HG03039 (cell line): ENCODE measurements at regions not wholly inside any gene's neighbourhood (a gene's known extent, or its start where the extent isn't known, plus 50 kb on each side); places are given as distances from the start of the nearest gene placed in this dataset.

ENCODE experiments used
- ATAC-seq: cut with Tn5 transposase; IDR thresholded peaks from one replicate; pipeline ENCODE4 v1.9.1; 2021; ENCODE audit warnings: mild to moderate bottlenecking, moderate library complexity; ENCODE audit not compliant: unreplicated experiment

DNA sequence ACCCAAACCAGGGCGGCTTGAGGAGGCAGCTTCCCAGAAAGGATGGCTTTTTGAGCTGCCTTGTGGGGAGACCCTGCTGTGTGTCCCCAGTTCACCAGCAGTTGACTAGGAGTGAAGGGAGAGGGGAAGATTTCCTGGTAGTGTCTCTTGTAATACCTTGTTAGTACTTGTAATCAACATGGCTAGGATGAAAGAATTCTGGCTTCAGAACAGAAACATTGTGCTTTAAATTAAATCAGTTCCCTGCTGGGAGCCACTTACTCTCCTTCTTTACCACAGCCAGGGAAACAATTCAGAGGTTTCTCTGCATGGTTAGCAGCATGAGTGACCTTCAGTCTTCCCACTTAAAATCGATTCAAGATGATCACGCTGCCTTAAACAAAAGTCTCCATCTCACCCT is 525.4 kb upstream of the ID4 start:
- no peak for ATAC-seq

- no peak for ATAC-seq
These were observed 524.8 kb upstream of the ID4 start for GRCh38 chr6:19312241-19312978.

GRCh38 chr6:19317431-19317986 is 519.7 kb upstream of the ID4 start:
- ATAC-seq, result no peak

DNA sequence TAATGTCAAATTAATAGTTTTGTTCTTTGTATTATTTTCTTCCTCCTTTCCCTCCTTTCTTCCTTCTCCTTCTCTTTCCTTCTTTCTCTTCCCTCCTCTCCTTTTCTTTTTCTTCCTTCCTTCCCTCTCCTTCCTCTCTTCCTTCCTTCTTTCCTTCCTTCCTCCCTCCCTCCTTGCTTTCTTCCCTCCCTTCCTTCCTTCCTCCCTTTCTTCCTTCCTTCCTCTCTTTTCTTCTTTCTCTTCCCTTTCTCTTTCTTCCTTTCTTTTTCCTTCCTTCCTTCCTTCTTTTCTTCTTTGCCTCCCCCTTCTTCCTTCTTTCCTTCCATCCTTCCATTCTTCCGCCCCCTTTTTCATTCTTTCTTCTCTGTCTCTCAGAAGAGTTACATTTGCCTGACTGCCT is 518.2 kb upstream of the ID4 start:
- ATAC-seq, result no peak

DNA sequence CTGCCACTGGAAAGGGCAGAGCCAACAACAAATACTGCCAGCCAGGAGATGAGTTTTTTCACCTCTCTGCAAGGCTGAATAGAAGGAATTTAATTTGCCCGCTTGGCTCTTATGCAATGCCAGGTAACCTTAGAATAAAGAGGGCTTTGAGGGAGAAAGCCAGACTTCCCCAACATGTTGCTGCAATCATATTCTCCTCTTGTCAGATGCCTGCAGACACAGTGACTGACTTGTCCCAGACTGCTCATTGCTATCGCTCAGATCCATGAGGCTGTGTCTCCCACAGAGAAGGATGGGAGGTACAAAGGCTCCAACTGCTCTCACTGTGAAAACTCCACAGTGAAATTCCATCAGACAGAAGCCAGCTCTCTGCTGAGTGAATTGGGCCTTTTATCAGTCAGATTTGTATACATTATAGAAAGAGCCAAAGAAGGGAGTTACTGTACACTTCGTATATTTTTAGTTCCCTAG is 517.0 kb upstream of the ID4 start:
- ATAC-seq, result no peak

DNA sequence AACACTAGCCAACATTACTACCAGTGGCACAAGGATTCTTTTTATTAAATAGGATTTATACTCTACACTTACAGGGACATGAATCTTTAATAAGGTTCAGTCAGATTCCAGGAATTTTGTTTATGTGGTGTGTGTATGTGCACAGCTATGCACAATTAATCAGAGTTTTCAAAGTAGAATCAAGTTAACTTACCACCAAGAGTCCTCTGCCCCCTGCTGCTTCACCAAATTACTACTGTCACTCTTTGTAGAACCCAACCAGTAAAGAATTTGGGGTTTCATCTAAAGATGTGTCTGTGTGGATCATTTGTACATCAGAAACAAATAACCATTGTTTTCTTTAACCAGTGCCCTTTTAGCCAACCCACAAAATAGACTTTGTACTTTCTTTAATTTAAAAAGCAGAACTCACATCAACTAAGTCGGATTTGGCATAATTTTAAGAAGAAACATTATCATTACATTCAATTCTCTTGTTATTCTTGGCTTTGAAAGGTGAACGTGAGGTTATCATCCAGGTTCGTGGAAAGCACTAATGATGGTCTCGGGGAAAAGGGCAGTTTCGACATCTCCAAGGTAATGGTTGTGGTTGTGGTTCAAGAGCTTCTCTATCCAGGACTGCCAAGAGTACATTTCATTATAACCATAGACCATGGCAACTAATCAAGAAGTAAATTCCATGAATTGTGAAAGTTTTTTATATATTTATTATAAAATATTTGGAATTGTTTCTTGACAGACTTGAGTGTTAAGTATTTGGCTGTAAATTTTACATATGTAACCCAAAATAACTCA is 514.3 kb upstream of the ID4 start:
- ATAC-seq, result no peak

DNA sequence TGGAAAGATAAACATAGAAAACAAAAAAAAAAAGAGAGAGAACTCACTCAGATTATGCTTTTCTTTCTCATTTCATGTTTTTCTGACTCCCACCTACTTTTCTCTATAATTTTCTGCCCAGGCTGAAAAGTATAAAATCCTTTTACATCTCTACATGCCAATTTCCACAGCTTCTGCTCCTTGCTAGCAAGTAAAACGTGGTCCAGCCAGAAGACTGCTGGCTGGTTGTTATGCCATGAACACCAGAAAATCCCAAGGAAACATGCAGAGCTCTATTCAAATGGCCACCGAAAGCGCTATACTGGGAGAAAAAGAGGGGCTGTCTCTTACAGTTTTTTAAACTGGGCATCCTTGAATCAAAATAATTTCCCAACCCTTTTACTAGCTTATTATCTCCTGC is 512.8 kb upstream of the ID4 start:
- no peak for ATAC-seq

- no peak for ATAC-seq
These were observed 511.8 kb upstream of the ID4 start for GRCh38 chr6:19325335-19325789.

DNA sequence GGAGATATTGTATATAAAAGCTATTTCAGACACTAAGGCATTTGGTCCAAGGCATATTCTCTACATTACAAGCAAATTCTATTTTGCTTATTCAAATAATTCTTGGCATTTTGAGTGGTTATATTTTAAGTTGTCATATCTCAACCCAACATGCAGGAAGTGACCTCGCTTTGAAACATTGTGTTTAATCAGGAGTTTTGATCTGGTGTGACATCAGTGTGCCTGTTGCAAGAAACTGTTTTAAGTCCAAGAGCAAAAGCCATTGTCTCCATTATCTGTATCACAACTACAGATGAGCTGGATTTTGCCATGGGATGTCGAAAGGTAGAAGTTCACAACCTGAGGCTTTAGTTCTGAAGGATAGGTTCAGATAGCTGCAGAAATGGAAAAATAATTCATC is 509.9 kb upstream of the ID4 start:
- no peak for ATAC-seq

GRCh38 chr6:19327661-19328060 is 509.5 kb upstream of the ID4 start:
- no peak for ATAC-seq

GRCh38 chr6:19329078-19329477 is 508.1 kb upstream of the ID4 start:
- no peak for ATAC-seq

DNA sequence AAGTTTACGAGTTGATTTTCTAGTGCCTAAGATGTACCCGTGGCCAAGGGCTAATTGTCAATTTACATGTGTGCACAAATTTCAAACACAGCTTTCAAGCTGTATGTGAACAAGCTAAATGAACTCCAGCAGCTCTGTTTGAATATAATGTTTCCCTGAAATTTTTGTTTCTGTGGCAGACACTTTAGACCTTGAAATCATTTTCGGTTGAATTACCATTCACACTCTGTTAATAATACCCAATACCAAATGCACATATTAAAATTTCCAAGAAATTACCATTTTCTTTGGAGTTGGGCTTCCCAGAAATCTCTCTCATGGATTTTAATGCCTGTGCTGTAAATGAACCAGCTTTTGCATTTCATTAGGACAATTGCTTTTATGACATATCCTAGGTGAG is 506.1 kb upstream of the ID4 start:
- no peak for ATAC-seq

- ATAC-seq, result no peak
These were observed 504.2 kb upstream of the ID4 start for GRCh38 chr6:19332806-19333460.

GRCh38 chr6:19333936-19334335 is 503.2 kb upstream of the ID4 start:
- no peak for ATAC-seq

GRCh38 chr6:19336579-19336978 is 500.6 kb upstream of the ID4 start:
- ATAC-seq, result no peak

- ATAC-seq, result no peak
These were observed 500.1 kb upstream of the ID4 start for GRCh38 chr6:19337101-19337500.

GRCh38 chr6:19342616-19343015 is 494.6 kb upstream of the ID4 start:
- ATAC-seq, result no peak

DNA sequence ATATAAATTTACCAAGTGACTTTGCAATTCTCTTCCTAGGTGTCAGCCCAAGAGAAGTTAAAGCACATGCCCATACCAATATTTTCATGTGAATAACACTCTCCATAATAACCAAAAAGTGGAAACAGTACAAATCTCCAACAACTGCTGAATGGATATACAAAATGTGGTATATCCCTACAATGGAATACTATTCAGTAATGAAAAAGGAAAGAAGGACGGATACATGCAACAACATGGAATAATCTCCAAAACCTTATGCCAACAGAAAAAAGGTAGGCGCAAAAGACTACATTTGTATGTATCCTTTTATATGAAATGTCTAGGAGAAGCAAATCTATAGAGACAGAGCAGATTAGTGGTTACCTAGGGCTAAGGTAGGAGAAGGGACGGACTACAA is 487.7 kb upstream of the ID4 start:
- no peak for ATAC-seq

DNA sequence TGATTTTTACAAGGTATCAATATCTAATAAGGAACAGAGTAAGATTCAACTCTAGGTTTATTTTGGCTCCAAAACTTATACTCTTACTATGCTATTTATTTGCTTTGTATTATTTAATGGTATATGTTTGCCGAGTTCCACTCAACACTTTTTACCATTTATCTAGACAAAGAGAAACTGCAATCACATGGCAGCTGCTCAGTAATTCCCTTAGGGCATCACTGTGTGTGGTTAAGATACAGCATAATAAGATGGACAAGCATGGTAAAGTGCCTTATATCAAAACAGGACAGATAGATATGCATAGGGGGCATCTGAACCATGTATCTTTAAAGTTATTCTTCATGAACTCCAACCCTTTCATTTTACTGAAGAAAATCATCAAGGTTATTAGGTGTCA is 483.0 kb upstream of the ID4 start:
- no peak for ATAC-seq

DNA sequence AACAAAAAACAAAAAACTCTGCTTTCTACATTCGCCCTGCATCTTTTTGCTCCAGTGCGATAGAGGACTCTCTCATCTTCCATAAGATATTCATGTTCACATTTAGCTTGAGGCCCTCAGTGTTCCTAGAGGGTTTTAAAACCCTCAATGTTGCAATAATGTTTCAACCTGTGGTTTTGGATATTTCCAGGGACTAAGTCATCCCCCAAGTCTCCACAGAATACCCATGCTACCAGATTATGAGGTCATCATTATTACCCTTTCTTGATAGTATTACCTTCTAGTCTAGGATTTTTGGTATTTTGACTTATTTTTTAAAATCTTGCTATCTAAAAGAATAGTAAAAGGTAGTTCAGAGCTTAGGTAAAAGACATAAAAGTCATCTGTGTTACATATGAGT is 480.5 kb upstream of the ID4 start:
- no peak for ATAC-seq

DNA sequence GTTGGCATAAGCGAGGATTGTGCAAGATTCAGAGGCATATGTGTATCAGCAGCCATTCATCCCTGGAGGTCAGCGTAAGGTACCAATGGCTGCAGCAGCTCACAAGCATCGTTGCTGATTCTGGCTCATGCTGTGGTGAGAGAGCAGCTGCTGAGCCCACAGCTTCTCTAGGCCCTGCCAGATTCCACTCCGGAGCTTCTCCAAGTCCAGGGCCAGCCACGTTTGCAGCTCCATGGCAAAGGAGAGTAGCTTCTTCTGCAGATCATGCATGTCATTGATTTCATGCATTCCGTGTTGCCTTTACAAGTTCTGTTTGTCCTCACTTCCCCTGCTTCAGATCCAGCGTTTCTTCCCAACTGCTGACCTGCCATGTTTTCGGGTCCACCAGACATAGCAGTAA is 474.8 kb upstream of the ID4 start:
- ATAC-seq, result no peak
